ENCODE measurements at regions not wholly inside any gene's neighbourhood (a gene's known extent, or its start where the extent isn't known, plus 50 kb on each side); places are given as distances from the start of the nearest gene placed in this dataset.

- Histone ChIP-seq H3K36me3 (no peaks in the 10 kb centered on the region), H3K4me1 (peaks cover 0 to 15% (median 2%) of the 10 kb centered on the region in 12 donors), H3K27ac (no peak overlapping the region), H3K9me3 (no peaks in the 10 kb centered on the region), H3K27me3 (no peaks in the 10 kb centered on the region), H3K4me3 (no peak overlapping the region)
- DNase-seq = no peak
- no peak for ATAC-seq
- TF ChIP-seq, protein P1, sequence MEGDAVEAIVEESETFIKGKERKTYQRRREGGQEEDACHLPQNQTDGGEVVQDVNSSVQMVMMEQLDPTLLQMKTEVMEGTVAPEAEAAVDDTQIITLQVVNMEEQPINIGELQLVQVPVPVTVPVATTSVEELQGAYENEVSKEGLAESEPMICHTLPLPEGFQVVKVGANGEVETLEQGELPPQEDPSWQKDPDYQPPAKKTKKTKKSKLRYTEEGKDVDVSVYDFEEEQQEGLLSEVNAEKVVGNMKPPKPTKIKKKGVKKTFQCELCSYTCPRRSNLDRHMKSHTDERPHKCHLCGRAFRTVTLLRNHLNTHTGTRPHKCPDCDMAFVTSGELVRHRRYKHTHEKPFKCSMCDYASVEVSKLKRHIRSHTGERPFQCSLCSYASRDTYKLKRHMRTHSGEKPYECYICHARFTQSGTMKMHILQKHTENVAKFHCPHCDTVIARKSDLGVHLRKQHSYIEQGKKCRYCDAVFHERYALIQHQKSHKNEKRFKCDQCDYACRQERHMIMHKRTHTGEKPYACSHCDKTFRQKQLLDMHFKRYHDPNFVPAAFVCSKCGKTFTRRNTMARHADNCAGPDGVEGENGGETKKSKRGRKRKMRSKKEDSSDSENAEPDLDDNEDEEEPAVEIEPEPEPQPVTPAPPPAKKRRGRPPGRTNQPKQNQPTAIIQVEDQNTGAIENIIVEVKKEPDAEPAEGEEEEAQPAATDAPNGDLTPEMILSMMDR (IDR thresholded peaks at IDR 0.05) = no peak
- no peak for TF ChIP-seq POLR2A (IDR thresholded peaks at IDR 0.05)
- intact Hi-C loops (cut with DNase I) = no loop called here
- 68 to 94% (median 89%) methylated on average over 2 of the region's 2 CpGs for WGBS, 4 donors
These were observed 375.9 kb downstream of the BTG1 start for GRCh38 chr12:91769736-91770135.

DNA sequence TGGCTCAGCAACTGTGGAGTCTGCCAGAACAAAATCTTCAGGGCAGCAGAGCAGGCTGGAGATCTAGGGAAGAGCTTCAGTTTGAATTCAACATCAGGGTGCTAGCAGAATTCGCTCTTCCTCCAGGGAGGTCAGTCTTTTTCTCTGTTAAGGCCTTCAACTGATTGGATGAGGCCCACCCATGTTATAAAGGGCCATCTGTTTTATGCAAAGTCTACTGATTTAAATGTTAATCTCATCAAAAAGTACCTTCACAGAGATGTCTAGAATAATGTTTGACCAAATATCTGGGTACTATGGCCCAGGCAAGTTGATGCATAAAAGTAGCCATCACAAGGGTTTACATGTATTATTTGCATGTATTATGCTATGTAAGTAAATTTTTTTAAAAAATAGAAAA lies 378.4 kb downstream of the BTG1 start:
- TF ChIP-seq POLR2A (IDR thresholded peaks at IDR 0.05) = no peak
- TF ChIP-seq, protein P1 (IDR thresholded peaks at IDR 0.05) = no peak
- WGBS, 4 donors = 88 to 100% (median 91%) methylated on average over 1 of the region's 1 CpG
- ATAC-seq = no peak
- no peak overlapping the region for H3K4me3 ChIP-seq
- H3K4me1 ChIP-seq = peaks cover 0 to 7% (median 0%) of the 10 kb centered on the region in 12 donors
- no peaks in the 10 kb centered on the region for H3K9me3 ChIP-seq
- no peaks in the 10 kb centered on the region for H3K27me3 ChIP-seq
- no peaks in the 10 kb centered on the region for H3K36me3 ChIP-seq
- H3K27ac ChIP-seq = no peak overlapping the region
- intact Hi-C loops (cut with DNase I) = no loop called here
- DNase-seq = no peak

GRCh38 chr12:91766454-91766853 lies 379.2 kb downstream of the BTG1 start:
- Histone ChIP-seq H3K4me3 (no peak overlapping the region), H3K27me3 (no peaks in the 10 kb centered on the region), H3K4me1 (peaks cover 0 to 7% (median 0%) of the 10 kb centered on the region in 12 donors), H3K9me3 (peaks cover 0 to 5% (median 0%) of the 10 kb centered on the region in 12 donors), H3K27ac (no peak overlapping the region), H3K36me3 (no peaks in the 10 kb centered on the region)
- TF ChIP-seq POLR2A (IDR thresholded peaks at IDR 0.05) = no peak
- TF ChIP-seq, protein P1 (IDR thresholded peaks at IDR 0.05) = no peak
- intact Hi-C loops (cut with DNase I) = no loop called here
- 75 to 83% (median 80%) methylated on average over 1 of the region's 1 CpG for WGBS, 4 donors
- DNase-seq (no peak), ATAC-seq (no peak)

- peak in 3 of 4 donors; percentile 29 to 75 (median 60) for ATAC-seq
- Histone ChIP-seq H3K9me3 (peaks cover 0 to 26% (median 7%) of the 10 kb centered on the region in 12 donors), H3K27ac (no peak overlapping the region), H3K27me3 (no peaks in the 10 kb centered on the region), H3K4me1 (peaks cover 0 to 7% (median 0%) of the 10 kb centered on the region in 12 donors), H3K36me3 (no peaks in the 10 kb centered on the region), H3K4me3 (no peak overlapping the region)
- intact Hi-C loops (cut with DNase I) = no loop called here
- 39 to 48% (median 44%) methylated on average over 5 of the region's 5 CpGs for WGBS, 4 donors
- TF ChIP-seq, protein P1 (IDR thresholded peaks at IDR 0.05) = no peak
- TF ChIP-seq POLR2A (IDR thresholded peaks at IDR 0.05) = no peak
- no peak for DNase-seq
These were observed 381.8 kb downstream of the BTG1 start for GRCh38 chr12:91763654-91764370.

Measured in heart left ventricle (tissue), 16 donors.